H54 (cell line): ENCODE measurements at regions not wholly inside any gene's neighbourhood (a gene's known extent, or its start where the extent isn't known, plus 50 kb on each side); places are given as distances from the start of the nearest gene placed in this dataset.
A peak's percentile ranks its signal among the peaks of the same experiment; 100 is the strongest.
"Not testable (repeated sequence)": the region's sequence is repeated elsewhere in the genome, so short reads cannot be mapped to it uniquely, and the experiment has no call there.

Source experiments
- DNase-seq: peaks from one replicate; pipeline ENCODE4 v3.0.0; 2011; ENCODE audit warnings: low spot score, mixed read lengths; ENCODE audit not compliant: insufficient read length
- FAIRE-seq: peaks from 3 replicates; lab custom pipeline; 2011; peaks lifted over from hg19 to GRCh38; lab: Jason Lieb, UNC
- POLR2A ChIP-seq: IDR thresholded peaks from 2 replicates; pipeline ENCODE4 v1.6.1; 2011; ENCODE audit warnings: low read depth, mild to moderate bottlenecking, low read length

DNA sequence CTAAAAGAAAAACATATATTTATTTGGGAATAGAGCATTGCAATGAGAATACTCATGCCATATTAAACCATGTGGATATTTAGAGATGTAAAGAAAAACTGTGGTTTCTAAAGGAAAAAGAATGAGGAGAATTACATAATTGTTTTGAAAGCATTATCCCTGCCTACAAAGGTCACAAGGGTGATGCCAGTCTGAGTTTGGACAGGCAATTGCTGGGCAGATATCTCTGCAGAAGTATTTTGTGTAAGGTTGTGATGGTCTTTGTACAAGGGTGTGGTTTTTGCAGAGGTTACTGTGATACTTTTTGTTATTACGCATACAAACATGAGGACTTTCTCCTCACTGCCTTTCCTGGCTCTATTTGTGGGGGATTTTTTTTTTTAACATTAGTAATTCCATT, 2022.9 kb upstream of the CDH6 start:
- FAIRE-seq: no peak
- no peak for DNase-seq
- TF ChIP-seq POLR2A: no peak

DNA sequence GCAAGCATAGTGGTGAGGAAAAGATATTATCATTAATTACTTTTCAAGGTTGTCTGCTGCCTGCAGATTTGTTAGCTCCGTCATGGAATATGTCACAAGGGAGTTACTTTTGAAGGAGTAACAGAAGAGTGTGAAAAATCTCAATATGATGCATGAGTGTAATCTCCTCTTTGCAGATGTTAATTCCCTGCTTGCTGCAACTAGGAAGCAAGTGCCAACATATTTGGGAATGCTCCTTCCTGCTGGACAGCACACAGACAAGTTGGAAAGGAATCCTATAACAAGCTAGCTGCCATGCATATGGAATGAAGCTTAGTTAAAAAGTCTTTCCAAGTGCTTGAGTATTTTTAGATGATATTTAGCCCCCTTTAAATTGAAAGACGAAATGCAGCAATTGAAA, 2023.6 kb upstream of the CDH6 start:
- no peak for DNase-seq
- TF ChIP-seq POLR2A: no peak
- FAIRE-seq: peak; percentile 57

DNA sequence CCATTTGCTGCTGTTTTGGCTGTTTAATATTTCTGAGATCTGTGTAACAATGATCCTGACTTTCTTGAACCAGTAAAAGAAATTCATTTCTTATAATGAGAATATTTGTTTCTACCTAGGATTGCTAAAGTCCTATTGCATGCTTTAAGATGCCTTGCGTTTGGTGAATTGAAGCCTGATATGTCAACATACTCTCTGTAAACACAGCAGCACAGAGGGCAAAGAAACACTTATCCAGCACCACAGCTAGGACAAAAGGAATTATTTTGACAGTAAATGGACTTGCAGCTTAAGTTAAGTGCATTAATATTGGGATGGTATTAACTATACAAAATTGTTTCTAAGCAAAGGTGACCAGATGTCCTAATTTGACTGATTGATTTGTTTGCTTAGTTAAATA, 2031.2 kb upstream of the CDH6 start:
- DNase-seq (no peak), FAIRE-seq (peak; percentile 38)
- no peak for TF ChIP-seq POLR2A

DNA sequence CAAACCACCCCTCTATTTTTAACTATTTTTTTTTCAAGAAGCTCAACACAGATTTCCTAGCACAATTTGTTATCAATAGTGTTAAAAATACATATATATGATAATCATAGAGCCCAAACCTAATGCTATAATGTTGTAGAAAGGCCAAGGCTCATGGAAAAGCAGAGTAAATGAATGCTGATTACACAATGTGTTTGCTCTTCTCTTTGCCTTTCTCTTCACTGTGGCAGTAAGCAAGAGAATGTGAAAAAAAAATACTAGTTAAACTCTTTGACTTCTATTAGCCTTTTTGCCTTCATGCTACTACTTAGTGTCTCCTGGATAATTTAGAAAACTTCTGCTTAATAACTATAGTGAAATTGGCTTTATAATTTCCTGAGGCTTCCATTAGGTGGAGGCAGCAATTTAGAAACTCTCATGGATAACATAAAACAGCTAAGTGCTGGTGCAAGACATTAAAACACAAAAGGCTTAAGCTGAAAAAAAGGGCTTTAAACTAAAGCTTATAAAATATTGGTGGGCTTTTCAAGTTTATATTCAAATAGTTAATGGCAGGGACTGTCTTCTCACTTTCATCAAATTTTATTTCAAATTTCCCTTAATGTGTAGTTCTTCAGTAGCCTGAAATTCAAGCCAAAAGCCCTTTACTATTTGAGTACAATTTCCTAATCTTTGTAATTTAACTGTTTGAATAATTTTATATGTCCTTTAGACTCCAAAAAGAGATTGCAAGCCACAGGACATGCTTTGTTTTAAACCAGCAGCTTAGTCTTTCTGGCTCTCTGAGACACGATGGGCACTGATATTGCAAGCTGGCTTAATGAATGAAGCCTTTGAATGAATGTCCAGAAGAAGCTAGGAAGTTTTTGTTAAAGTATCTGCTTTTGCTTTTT, 2031.8 kb upstream of the CDH6 start:
- DNase-seq (no peak), FAIRE-seq (no peak)
- no peak for TF ChIP-seq POLR2A

DNA sequence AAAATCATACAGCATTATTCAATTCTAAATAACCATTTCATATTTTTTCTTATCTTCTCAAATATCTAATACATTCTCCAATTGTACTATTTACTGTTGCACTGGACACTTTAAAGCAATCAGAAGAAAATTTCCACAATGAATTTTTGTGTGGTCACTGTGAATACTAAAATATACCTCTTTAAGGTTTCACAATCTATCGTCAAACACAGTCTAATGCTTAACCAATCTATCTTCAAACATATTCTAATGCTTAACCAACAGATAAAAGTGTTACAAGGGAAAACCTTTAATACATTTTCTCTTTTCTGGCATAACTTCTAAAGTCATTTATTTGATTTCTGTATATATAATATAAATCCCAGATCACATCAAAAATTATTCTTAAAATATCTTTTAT, 2035.5 kb upstream of the CDH6 start:
- FAIRE-seq (no peak), DNase-seq (no peak)
- TF ChIP-seq POLR2A: no peak

DNA sequence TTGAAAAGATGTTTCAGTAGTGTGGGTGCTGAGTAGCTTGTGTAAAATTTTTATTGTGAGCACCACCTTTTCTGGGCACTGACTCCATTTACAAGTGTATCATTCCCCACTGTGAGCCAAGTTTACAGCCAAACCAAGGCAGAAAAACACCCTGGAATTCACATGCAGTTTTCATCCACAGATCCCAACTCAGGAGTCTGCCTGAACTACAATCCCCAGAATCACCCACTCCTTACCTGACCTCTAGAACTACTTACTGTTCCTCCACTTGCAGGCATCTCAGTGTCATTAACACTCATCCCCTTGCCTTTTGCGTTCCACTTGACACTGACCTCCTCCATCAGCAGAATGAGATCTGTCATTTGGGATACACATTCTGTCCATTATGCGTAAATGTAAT, 2042.6 kb upstream of the CDH6 start:
- DNase-seq: no peak
- TF ChIP-seq POLR2A: no peak
- no peak for FAIRE-seq

DNA sequence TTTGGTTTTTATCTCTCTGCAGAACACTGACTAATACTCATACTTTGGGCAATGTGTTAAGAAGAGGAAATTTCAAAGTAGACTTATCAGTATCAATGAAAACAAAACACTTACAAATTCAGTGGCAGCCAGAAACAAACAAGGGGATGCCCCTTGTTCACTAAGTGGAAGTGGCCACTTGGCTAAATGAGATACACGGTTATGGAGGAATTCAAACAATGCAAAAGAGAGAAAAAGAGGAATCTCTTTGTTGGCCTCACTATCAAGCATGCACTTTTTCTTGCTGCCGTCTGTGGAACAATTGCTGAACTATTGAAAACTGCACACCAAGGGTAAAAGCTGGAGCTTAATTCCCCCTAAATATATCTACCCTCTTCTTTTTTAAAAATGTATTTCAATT, 2044.9 kb upstream of the CDH6 start:
- no peak for DNase-seq
- FAIRE-seq: no peak

DNA sequence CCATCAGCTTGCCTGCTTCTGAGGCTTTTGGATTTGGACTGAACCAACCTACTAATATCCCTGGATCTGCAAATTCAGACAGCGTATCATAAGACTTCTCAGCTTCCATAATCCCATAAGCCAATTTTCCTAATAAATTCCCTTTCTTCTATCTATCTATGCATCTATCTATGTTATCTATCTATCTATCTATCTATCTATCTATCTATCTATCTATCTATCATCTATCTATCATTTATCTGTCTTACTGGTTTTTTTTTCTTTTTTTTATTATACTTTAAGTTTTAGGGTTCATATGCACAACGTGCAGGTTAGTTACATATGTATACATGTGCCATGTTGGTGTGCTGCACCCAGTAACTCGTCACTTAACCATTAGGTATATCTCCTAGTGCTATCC, 2045.4 kb upstream of the CDH6 start:
- no peak for FAIRE-seq
- no peak for TF ChIP-seq POLR2A
- no peak for DNase-seq

More for the DNA sequence above, 2044.9 kb upstream of the CDH6 start:
- TF ChIP-seq POLR2A: no peak

DNA sequence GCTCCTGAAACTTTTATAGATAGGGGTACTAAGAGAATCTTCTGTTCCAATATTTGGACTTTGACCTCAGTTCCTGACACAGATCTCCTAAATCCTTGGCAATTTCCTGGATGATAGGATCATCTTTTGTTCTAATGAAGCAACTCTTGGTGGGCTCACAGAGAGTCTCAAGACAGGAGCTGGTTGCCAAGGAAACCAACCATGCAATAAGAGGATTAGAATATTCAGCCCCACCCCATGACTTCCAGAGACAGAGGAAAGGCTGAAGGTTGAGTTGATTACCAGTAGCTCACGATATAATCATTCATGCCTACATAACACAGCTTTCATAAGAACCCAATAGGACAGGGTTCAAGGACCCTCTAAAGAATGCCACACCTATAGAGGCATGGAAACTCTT, 2050.2 kb upstream of the CDH6 start:
- DNase-seq (no peak), FAIRE-seq (no peak)
- TF ChIP-seq POLR2A: no peak

DNA sequence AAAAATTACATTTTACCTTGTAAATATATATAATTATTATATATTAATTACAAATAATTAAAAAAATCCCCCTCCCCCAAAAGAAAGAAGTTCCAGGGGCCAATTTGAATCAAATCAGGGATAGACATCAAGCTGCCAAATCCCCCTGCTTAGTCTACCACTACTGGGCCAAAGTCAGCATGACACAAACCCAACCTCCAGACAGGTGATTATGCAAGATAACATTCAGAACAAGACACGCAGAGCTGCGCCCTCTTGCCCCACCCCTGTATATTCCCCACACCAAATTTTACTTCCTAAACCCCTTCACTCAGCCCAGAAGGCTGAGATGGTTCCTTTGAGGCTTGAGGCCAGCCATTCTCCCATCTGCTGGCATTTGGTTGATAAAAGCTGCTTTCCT, 2059.1 kb upstream of the CDH6 start:
- DNase-seq: no peak
- TF ChIP-seq POLR2A: no peak
- no peak for FAIRE-seq

DNA sequence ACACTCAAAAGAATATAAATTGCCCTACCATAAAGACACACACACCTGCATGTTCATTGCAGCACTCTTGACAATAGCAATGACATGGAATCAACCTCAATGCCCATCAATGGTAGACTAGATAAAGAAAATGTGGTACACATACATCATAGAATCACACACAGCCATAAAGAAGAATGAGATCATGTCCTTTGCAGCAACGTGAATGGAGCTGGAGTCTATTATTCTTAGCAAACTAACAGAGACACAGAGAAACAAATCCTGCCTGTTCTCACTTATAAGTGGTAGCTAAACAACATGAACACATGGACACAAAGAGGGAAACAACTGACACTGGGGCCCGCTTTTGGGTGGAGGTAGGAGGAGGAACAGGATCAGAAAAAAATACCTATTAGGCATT, 2062.2 kb upstream of the CDH6 start:
- DNase-seq (no peak), FAIRE-seq (no peak)
- no peak for TF ChIP-seq POLR2A

DNA sequence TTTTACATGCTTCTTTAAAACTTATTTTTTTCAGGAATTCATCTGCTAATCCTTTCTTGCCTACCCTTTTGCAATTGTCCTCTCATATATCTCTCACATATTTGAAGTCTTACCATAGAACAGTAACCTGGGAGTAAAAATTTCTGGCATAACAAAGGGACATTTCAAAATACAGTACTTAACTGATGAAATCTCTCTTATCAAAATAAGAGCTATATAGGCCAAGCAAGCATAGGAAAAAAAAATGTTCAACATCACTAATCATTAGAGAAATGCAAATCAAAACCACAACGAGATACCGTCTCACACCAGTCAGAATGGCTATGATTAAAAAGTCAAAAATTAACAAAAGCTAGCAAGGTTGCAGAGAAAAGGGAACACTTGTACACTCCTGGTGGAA, 2062.7 kb upstream of the CDH6 start:
- no peak for DNase-seq
- no peak for FAIRE-seq
- no peak for TF ChIP-seq POLR2A

DNA sequence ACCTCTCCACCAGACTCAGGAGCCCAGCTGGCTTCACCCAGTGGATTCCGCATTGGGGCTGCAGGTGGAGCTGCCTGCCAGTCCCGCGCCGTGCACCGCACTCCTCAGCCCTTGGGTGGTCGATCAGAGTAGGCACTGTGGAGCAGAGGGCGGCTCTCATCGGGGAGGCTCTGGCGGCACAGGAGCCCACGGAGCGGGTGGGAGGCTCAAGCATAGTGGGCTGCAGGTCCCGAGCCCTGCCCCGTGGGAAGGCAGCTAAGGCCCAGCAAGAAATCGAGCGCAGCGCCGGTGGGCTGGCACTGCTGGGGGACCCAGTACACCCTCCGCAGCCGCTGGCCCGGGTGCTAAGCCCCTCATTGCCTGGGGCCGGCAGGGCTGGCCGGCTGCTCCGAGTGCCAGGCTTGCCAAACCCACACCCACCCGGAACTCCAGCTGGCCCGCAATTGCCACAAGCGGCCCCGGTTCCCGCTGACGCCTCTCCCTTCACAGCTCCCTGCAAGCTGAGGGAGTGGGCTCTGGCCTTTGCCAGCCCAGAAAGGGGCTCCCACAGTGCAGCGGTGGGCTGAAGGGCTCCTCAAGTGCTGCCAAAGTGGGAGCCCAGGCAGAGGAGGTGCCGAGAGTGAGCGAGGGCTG, 2065.8 kb upstream of the CDH6 start:
- not testable (repeated sequence) for FAIRE-seq, DNase-seq

DNA sequence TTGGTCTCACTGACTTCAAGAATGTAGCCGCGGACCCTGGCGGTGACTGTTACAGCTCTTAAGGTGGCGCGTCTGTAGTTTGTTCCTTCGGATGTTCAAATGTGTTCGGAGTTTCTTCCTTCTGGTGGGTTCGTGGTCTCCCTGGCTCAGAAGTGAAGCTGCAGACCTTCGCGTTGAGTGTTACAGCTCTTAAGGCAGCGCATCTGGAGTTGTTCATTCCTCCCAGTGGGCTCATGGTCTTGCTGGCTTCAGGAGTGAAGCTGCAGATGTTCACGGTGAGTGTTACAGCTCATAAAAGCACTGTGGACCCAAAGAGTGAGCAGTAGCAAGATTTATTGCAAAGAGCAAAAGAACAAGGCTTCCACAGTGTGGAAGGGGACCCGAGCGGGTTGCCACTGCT, 2067.0 kb upstream of the CDH6 start:
- not testable (repeated sequence) for DNase-seq, FAIRE-seq

DNA sequence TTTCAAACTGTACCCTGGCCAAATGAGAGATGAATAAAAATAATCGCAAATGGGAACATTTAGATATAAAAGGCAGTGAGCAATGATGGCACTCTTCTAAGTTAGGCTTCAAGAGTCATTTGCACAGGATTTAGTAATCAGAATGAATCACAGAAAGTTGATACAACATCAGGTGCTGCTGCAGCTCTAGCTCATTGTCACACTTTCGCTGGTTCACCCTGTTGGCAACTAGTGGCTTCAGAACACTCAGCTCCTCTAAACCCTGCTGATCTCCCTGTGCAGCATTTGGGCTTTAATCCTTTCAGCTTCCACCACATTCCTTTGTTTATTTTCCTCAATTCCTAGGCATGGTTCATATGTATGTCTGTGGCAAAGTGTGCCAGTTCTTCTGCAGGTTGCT, 2071.2 kb upstream of the CDH6 start:
- FAIRE-seq: no peak
- no peak for TF ChIP-seq POLR2A
- no peak for DNase-seq
